ENCODE measurements at regions not wholly inside any gene's neighbourhood (a gene's known extent, or its start where the extent isn't known, plus 50 kb on each side); places are given as distances from the start of the nearest gene placed in this dataset.

GRCh38 chr9:71567890-71568289 is 200.4 kb downstream of the CEMIP2 start:
- no peak for TF ChIP-seq TEAD4 (IDR thresholded peaks at IDR 0.05)
- TF ChIP-seq ZBTB7A (IDR thresholded peaks at IDR 0.05; ENCODE audit: low read depth) = no peak
- TF ChIP-seq USF1 (IDR thresholded peaks at IDR 0.05) = no peak
- no peak for TF ChIP-seq RAD21 (IDR thresholded peaks at IDR 0.05; ENCODE audit: low read depth)
- TF ChIP-seq MAX (IDR thresholded peaks at IDR 0.05) = no peak
- no peak for TF ChIP-seq EP300 (IDR thresholded peaks at IDR 0.05; ENCODE audit: borderline replicate concordance)
- TF ChIP-seq TAF1 (IDR thresholded peaks at IDR 0.05; ENCODE audit: low read depth) = no peak
- no peak for TF ChIP-seq NFIC (IDR thresholded peaks at IDR 0.05)

GRCh38 chr9:71562140-71562539 is 206.2 kb downstream of the CEMIP2 start:
- no peak for TF ChIP-seq USF1 (IDR thresholded peaks at IDR 0.05)
- 0 out of 2 replicates have a peak, but pooled peaks have one; percentile 3 for TF ChIP-seq RAD21 (IDR thresholded peaks at IDR 0.05; ENCODE audit: low read depth)
- TF ChIP-seq NFIC (IDR thresholded peaks at IDR 0.05) = no peak
- no peak for TF ChIP-seq MAX (IDR thresholded peaks at IDR 0.05)
- no peak for TF ChIP-seq TEAD4 (IDR thresholded peaks at IDR 0.05)
- TF ChIP-seq ZBTB7A (IDR thresholded peaks at IDR 0.05; ENCODE audit: low read depth) = no peak
- TF ChIP-seq CREB1 (IDR thresholded peaks at IDR 0.05; ENCODE audit: low read depth) = no peak
- no peak for TF ChIP-seq FOXM1 (IDR thresholded peaks at IDR 0.05; ENCODE audit: borderline replicate concordance, low read depth)
- TF ChIP-seq TCF12 (IDR thresholded peaks at IDR 0.05; ENCODE audit: low read depth) = no peak

- TF ChIP-seq CEBPB (IDR thresholded peaks at IDR 0.05) (no peak), TEAD4 (IDR thresholded peaks at IDR 0.05) (no peak), EP300 (IDR thresholded peaks at IDR 0.05; ENCODE audit: borderline replicate concordance) (no peak), ZBTB7A (IDR thresholded peaks at IDR 0.05; ENCODE audit: low read depth) (no peak), EGR1 (IDR thresholded peaks at IDR 0.05) (no peak), REST (IDR thresholded peaks at IDR 0.05; ENCODE audit: low read depth) (no peak)
These were observed 211.0 kb downstream of the CEMIP2 start for GRCh38 chr9:71557310-71557709.

GRCh38 chr9:71552480-71552879 is 215.8 kb downstream of the CEMIP2 start:
- TF ChIP-seq ZBTB7A (IDR thresholded peaks at IDR 0.05; ENCODE audit: low read depth) = no peak
- TF ChIP-seq YY1 (IDR thresholded peaks at IDR 0.05; ENCODE audit: low read depth) = no peak
- TF ChIP-seq TEAD4 (IDR thresholded peaks at IDR 0.05) = no peak
- TF ChIP-seq MAX (IDR thresholded peaks at IDR 0.05) = no peak
- no peak for TF ChIP-seq REST (IDR thresholded peaks at IDR 0.05; ENCODE audit: low read depth)
- TF ChIP-seq EP300 (IDR thresholded peaks at IDR 0.05; ENCODE audit: borderline replicate concordance) = no peak
- TF ChIP-seq EGR1 (IDR thresholded peaks at IDR 0.05) = no peak
- TF ChIP-seq NFIC (IDR thresholded peaks at IDR 0.05) = no peak
- no peak for TF ChIP-seq USF1 (IDR thresholded peaks at IDR 0.05)
- no peak for TF ChIP-seq CREB1 (IDR thresholded peaks at IDR 0.05; ENCODE audit: low read depth)
- no peak for TF ChIP-seq RAD21 (IDR thresholded peaks at IDR 0.05; ENCODE audit: low read depth)
- TF ChIP-seq TCF12 (IDR thresholded peaks at IDR 0.05; ENCODE audit: low read depth) = no peak
- no peak for TF ChIP-seq CEBPB (IDR thresholded peaks at IDR 0.05)
- no peak for TF ChIP-seq TAF1 (IDR thresholded peaks at IDR 0.05; ENCODE audit: low read depth)
- no peak for TF ChIP-seq FOXM1 (IDR thresholded peaks at IDR 0.05; ENCODE audit: borderline replicate concordance, low read depth)

- TF ChIP-seq CREB1 (IDR thresholded peaks at IDR 0.05; ENCODE audit: low read depth) = no peak
- no peak for TF ChIP-seq EGR1 (IDR thresholded peaks at IDR 0.05)
- no peak for TF ChIP-seq TEAD4 (IDR thresholded peaks at IDR 0.05)
- no peak for TF ChIP-seq EP300 (IDR thresholded peaks at IDR 0.05; ENCODE audit: borderline replicate concordance)
- no peak for TF ChIP-seq MAX (IDR thresholded peaks at IDR 0.05)
- no peak for TF ChIP-seq YY1 (IDR thresholded peaks at IDR 0.05; ENCODE audit: low read depth)
- TF ChIP-seq TCF12 (IDR thresholded peaks at IDR 0.05; ENCODE audit: low read depth) = no peak
- no peak for TF ChIP-seq REST (IDR thresholded peaks at IDR 0.05; ENCODE audit: low read depth)
- no peak for TF ChIP-seq TAF1 (IDR thresholded peaks at IDR 0.05; ENCODE audit: low read depth)
- TF ChIP-seq NFIC (IDR thresholded peaks at IDR 0.05) = no peak
- TF ChIP-seq CEBPB (IDR thresholded peaks at IDR 0.05) = no peak
- no peak for TF ChIP-seq FOXM1 (IDR thresholded peaks at IDR 0.05; ENCODE audit: borderline replicate concordance, low read depth)
- no peak for TF ChIP-seq ZBTB7A (IDR thresholded peaks at IDR 0.05; ENCODE audit: low read depth)
- TF ChIP-seq RAD21 (IDR thresholded peaks at IDR 0.05; ENCODE audit: low read depth) = no peak
- TF ChIP-seq USF1 (IDR thresholded peaks at IDR 0.05) = no peak
These were observed 219.3 kb downstream of the CEMIP2 start for GRCh38 chr9:71549023-71549422.

All from Ishikawa (cell line).